ENCODE measurements at regions not wholly inside any gene's neighbourhood (a gene's known extent, or its start where the extent isn't known, plus 50 kb on each side); places are given as distances from the start of the nearest gene placed in this dataset.
A peak's percentile ranks its signal among the peaks of the same experiment; 100 is the strongest.
"Not testable (repeated sequence)": the region's sequence is repeated elsewhere in the genome, so short reads cannot be mapped to it uniquely, and the experiment has no call there.

- DNase-seq: not testable (repeated sequence)
These were observed 223.7 kb upstream of the VLDLR start for GRCh38 chr9:2397875-2398274.

- DNase-seq: not testable (repeated sequence)
These were observed 219.8 kb upstream of the VLDLR start for GRCh38 chr9:2401746-2402145.

- DNase-seq: no peak
These were observed 217.9 kb upstream of the VLDLR start for GRCh38 chr9:2403701-2404100.

GRCh38 chr9:2406252-2406651 lies 215.3 kb upstream of the VLDLR start:
- no peak for DNase-seq

- no peak for DNase-seq
These were observed 214.1 kb upstream of the VLDLR start for GRCh38 chr9:2407450-2407849.

GRCh38 chr9:2411459-2412215 lies 209.9 kb upstream of the VLDLR start:
- DNase-seq: no peak

- DNase-seq: no peak
These were observed 208.3 kb upstream of the VLDLR start for GRCh38 chr9:2413160-2413805.

- DNase-seq: no peak
These were observed 207.1 kb upstream of the VLDLR start for GRCh38 chr9:2414465-2414864.

GRCh38 chr9:2415326-2415725 lies 206.3 kb upstream of the VLDLR start:
- no peak for DNase-seq

- no peak for DNase-seq
These were observed 203.9 kb upstream of the VLDLR start for GRCh38 chr9:2417730-2418129.

- peak; percentile 45 to 76 for DNase-seq
These were observed 203.0 kb upstream of the VLDLR start for GRCh38 chr9:2418619-2419018.

GRCh38 chr9:2419347-2419746 lies 202.2 kb upstream of the VLDLR start:
- no peak for DNase-seq

- no peak for DNase-seq
These were observed 201.0 kb upstream of the VLDLR start for GRCh38 chr9:2420543-2420942.

- DNase-seq: no peak
These were observed 197.0 kb upstream of the VLDLR start for GRCh38 chr9:2424619-2425033.

- DNase-seq: no peak
These were observed 195.9 kb upstream of the VLDLR start for GRCh38 chr9:2425676-2426075.

- DNase-seq: no peak
These were observed 194.3 kb upstream of the VLDLR start for GRCh38 chr9:2427120-2427891.

GRCh38 chr9:2439957-2440356 lies 181.6 kb upstream of the VLDLR start:
- no peak for DNase-seq

GRCh38 chr9:2443933-2444332 lies 177.7 kb upstream of the VLDLR start:
- not testable (repeated sequence) for DNase-seq

- no peak for DNase-seq
These were observed 173.3 kb upstream of the VLDLR start for GRCh38 chr9:2448193-2448738.

- DNase-seq: no peak
These were observed 168.5 kb upstream of the VLDLR start for GRCh38 chr9:2453106-2453505.

GRCh38 chr9:2453701-2454100 lies 167.9 kb upstream of the VLDLR start:
- no peak for DNase-seq

- DNase-seq: no peak
These were observed 161.8 kb upstream of the VLDLR start for GRCh38 chr9:2459756-2460155.

GRCh38 chr9:2461892-2462291 lies 159.7 kb upstream of the VLDLR start:
- no peak for DNase-seq

- no peak for DNase-seq
These were observed 157.0 kb upstream of the VLDLR start for GRCh38 chr9:2464624-2465023.
